GM10266 (cell line): ENCODE measurements at regions not wholly inside any gene's neighbourhood (a gene's known extent, or its start where the extent isn't known, plus 50 kb on each side); places are given as distances from the start of the nearest gene placed in this dataset.

Source experiments
- DNase-seq: peaks from one replicate; pipeline ENCODE4 v3.0.0; 2012; ENCODE audit errors: extremely low spot score
- TF ChIP-seq, protein P1 (sequence below): IDR thresholded peaks from 2 replicates; pipeline ENCODE4 v1.5.1; 2012; ENCODE audit warnings: mild to moderate bottlenecking, low read depth; ENCODE audit not compliant: control insufficient read depth, insufficient read depth; ENCODE audit errors: missing control alignments

DNA sequence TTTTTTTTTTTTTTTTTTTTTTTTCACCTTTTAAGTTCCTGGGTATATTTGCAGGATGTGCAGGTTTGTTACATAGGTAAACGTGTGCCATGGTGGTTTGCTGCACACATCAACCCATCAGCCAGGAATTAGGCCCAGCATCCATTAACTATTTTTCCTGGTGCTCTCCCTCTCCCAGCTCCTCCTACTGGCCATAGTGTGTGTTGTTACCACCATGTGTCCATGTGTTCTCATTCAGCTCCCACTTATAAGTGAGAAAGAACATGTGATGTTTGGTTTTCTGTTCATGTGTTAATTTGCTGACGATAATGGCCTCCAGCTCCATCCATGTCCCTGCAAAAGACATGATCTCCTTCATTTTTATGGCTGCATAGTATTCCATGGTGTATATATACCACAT lies 350.5 kb downstream of the MAN2A1 start:
- DNase-seq: no peak
- TF ChIP-seq, protein P1, sequence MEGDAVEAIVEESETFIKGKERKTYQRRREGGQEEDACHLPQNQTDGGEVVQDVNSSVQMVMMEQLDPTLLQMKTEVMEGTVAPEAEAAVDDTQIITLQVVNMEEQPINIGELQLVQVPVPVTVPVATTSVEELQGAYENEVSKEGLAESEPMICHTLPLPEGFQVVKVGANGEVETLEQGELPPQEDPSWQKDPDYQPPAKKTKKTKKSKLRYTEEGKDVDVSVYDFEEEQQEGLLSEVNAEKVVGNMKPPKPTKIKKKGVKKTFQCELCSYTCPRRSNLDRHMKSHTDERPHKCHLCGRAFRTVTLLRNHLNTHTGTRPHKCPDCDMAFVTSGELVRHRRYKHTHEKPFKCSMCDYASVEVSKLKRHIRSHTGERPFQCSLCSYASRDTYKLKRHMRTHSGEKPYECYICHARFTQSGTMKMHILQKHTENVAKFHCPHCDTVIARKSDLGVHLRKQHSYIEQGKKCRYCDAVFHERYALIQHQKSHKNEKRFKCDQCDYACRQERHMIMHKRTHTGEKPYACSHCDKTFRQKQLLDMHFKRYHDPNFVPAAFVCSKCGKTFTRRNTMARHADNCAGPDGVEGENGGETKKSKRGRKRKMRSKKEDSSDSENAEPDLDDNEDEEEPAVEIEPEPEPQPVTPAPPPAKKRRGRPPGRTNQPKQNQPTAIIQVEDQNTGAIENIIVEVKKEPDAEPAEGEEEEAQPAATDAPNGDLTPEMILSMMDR: no peak

DNA sequence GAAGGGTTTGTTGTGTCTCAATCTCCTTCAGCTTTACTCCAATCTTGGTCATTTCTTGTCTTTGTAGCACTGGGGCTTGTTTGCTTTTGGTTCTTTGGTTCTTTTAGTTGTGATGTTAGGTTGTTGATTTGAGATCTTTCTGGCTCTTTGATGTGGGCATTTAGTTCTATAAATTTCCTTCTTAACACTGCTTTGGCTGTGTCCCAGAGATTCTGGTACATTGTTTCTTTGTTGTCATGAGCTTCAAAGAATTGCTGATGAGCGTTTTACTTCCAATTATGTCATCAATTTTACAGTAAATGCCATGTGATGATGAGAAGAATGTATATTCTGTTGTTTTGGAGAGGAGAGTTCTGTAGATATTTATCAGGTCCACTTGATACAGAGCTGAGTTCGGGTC lies 353.3 kb downstream of the MAN2A1 start:
- TF ChIP-seq, protein P1: no peak

DNA sequence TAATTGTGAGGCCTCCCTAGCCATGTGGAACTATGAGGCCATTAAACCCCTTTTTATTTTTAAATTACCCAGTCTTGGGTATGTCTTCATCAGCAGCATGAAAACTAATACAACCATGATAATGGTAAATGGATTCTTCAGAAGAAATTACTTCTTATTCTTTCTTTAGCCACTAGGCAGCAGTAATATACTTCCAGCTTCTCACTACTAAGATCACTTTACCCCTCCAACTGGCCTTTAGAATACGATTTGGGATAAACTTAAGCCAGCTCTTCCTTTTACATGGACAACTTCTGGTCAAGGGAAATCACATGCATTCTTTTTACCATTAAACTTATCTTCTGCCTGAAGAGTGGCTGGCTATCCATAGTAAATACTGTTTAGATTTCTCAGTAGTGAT lies 355.4 kb downstream of the MAN2A1 start:
- TF ChIP-seq, protein P1: no peak
- no peak for DNase-seq

More for the DNA sequence above, 353.3 kb downstream of the MAN2A1 start:
- no peak for DNase-seq

DNA sequence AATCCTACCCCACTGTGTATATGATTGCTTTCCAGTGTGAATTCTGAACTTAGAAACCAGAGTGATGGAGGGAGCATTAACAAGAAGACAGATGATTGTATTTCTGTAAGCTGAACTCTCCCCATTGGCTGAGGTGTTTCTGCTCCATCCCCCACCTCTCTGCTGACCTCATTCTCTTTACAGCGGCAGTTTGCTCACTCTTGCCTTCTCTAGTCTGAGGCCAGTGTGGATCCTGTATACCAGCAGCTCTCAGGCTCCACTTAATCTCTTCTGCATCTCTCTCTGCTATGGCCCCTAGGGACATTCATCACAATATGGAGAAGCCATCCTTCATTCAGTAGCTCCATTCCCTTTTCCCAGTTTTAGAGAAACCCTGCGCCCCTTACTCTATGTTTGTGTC lies 358.8 kb downstream of the MAN2A1 start:
- TF ChIP-seq, protein P1: no peak
- no peak for DNase-seq

- DNase-seq: no peak
- TF ChIP-seq, protein P1: no peak
Observed at GRCh38 chr5:110049816-110050215, 360.1 kb downstream of the MAN2A1 start.

DNA sequence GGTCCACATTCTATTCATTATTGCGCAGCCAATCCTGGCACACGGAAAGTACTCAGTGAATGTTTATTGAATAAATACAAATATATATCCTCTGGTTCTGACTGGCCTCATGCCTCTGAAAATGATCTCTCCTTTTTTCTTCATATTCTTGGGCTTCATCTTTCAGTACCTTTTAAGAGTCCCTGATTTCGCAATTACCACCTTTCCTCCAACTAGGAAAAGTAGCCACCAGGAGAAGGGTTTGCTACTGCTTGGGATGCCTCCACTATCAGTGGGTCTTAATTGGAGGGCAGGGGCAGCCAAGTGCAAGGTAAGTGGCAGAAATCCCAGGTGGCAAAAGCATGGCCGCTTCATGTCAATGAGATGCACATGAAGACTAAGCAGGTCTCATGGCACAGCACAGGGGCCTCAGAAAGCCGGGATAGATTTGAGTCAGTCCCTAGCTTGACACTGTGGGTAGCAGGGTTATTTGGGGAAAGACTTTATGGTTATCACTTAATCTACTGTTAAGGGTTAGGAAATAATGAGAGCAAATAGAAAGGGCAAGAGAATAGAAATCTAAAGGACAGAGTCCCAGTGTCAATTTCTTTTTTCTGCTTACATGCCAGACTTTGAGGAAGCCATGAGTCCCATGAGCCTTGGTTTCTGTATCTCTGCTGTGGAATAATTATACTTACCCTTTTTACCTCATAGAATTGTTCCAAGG lies 361.1 kb downstream of the MAN2A1 start:
- TF ChIP-seq, protein P1: no peak

GRCh38 chr5:110053205-110053604 lies 363.5 kb downstream of the MAN2A1 start:
- TF ChIP-seq, protein P1: no peak
- no peak for DNase-seq

More for the DNA sequence above, 361.1 kb downstream of the MAN2A1 start:
- DNase-seq: no peak
